ENCODE measurements at regions not wholly inside any gene's neighbourhood (a gene's known extent, or its start where the extent isn't known, plus 50 kb on each side); places are given as distances from the start of the nearest gene placed in this dataset.
"Not testable (repeated sequence)": the region's sequence is repeated elsewhere in the genome, so short reads cannot be mapped to it uniquely, and the experiment has no call there.

DNA sequence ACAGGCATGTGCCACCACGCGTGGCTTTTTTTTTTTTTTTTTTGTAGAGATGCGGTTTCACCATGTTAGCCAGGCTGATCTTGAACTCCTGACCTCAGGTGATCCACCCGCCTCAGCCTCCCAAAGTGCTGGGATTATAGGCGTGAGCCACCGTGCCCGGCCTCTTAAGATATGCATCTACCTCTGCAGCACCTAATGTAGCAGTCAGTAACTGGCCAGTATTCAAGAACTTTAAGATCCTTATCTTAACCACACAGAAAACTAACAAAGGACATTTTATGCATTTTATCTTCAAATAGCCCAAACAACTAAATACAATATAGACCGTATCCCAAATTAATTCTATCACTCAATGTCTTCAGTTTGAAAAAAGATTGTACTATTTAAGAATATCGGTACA, 618.7 kb downstream of the TLE1 start:
- TF ChIP-seq EP300 (IDR thresholded peaks at IDR 0.05; ENCODE audit: low read depth) (no peak), POLR2AphosphoS5 (IDR thresholded peaks at IDR 0.05) (no peak), POLR2A (IDR thresholded peaks at IDR 0.05) (no peak)
- TF ChIP-seq, protein P1, sequence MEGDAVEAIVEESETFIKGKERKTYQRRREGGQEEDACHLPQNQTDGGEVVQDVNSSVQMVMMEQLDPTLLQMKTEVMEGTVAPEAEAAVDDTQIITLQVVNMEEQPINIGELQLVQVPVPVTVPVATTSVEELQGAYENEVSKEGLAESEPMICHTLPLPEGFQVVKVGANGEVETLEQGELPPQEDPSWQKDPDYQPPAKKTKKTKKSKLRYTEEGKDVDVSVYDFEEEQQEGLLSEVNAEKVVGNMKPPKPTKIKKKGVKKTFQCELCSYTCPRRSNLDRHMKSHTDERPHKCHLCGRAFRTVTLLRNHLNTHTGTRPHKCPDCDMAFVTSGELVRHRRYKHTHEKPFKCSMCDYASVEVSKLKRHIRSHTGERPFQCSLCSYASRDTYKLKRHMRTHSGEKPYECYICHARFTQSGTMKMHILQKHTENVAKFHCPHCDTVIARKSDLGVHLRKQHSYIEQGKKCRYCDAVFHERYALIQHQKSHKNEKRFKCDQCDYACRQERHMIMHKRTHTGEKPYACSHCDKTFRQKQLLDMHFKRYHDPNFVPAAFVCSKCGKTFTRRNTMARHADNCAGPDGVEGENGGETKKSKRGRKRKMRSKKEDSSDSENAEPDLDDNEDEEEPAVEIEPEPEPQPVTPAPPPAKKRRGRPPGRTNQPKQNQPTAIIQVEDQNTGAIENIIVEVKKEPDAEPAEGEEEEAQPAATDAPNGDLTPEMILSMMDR (IDR thresholded peaks at IDR 0.05), result no peak
- Histone ChIP-seq H3K36me3 (no peaks in the 10 kb centered on the region), H3K4me3 (no peak overlapping the region), H3K27ac (no peak overlapping the region), H3K4me1 (no peaks in the 10 kb centered on the region), H3K27me3 (no peaks in the 10 kb centered on the region), H3K9me3 (no peaks in the 10 kb centered on the region)
- WGBS, 2 donors (ENCODE audit: low coverage in 1 of 2), result 53 to 74% methylated on average over 7 to 9 of the region's 9 CpGs
- in situ Hi-C loops (cut with MboI; ENCODE audit: low pct_ligation_motif_present in 1 of 4, low pct_unique_long_range_greater_than_20kb in 1 of 4, low sequenced_read_pairs in 3 of 4) (no loop called here), intact Hi-C loops (cut with DNase I; ENCODE audit: low total_unique reads) (no loop called here)
- no peak for DNase-seq

DNA sequence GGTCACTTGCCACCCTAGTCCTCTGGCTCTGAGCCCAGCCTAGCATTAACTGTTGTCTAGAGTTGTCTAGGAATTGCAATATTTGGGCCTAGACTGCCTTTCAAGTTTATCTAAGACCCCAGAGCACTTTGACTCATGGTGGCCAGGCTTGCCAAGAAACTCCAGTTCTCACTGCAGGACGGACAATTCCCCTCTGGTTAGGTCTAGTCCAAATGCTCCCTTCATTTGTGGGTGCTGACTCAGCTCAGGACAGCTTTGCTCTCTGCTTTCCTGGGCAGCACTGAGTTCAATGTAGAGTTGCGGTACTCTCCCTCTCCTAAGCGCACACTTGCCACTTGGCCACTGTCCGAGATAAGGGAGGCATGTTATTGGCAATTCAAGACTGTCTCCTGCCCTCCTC, 619.4 kb downstream of the TLE1 start:
- WGBS, 2 donors (ENCODE audit: low coverage in 1 of 2), result 67 to 77% methylated on average over 3 to 4 of the region's 4 CpGs
- Histone ChIP-seq H3K27ac (no peak overlapping the region), H3K9me3 (no peaks in the 10 kb centered on the region), H3K27me3 (no peaks in the 10 kb centered on the region), H3K4me1 (no peaks in the 10 kb centered on the region), H3K4me3 (no peak overlapping the region), H3K36me3 (no peaks in the 10 kb centered on the region)
- in situ Hi-C loops (cut with MboI; ENCODE audit: low pct_ligation_motif_present in 1 of 4, low pct_unique_long_range_greater_than_20kb in 1 of 4, low sequenced_read_pairs in 3 of 4) (no loop called here), intact Hi-C loops (cut with DNase I; ENCODE audit: low total_unique reads) (no loop called here)
- TF ChIP-seq, protein P1 (IDR thresholded peaks at IDR 0.05), result no peak
- TF ChIP-seq EP300 (IDR thresholded peaks at IDR 0.05; ENCODE audit: low read depth) (no peak), POLR2AphosphoS5 (IDR thresholded peaks at IDR 0.05) (no peak), POLR2A (IDR thresholded peaks at IDR 0.05) (no peak)
- DNase-seq, result no peak

DNA sequence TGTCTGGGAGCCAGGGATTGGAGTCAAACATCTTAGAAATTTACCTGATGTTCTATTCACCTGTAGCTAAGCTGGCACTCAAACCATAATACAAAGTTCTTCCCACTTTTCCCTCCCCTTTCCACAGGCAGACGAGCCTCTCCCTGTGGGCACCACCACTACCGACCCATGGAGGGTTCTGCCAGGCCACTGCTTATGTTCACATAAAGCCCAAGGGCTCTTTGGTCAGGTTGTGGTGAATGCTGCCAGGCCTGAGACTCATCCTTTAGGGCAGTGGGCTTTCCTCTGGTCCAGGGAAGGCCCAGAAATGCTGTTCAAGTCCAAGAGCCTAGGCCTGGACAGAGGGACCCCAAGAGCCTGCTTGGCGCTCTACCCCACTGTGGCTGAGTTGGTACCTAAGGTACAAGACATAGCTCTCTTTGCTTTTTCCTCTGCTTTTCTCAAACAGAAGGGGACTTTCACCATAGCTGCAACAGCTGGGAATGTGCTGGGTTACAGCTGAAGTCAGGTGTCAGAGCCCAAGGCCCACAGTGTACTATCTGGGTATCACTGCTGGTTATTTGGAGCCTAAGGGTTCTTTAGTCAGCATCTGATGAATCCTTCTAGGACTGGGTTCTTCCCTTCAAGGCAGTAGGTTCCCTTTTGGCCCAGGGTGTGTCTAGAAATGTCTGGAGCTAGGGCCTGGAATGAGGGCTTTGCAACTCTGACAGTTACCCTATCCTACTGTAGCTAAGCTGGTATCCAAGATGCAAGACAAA, 620.1 kb downstream of the TLE1 start:
- no peaks in the 10 kb centered on the region for H3K36me3 ChIP-seq
- no peak overlapping the region for H3K4me3 ChIP-seq
- DNase-seq, result no peak
- H3K4me1 ChIP-seq, result no peaks in the 10 kb centered on the region
- 92 to 100% methylated on average over 1 to 3 of the region's 3 CpGs for WGBS, 2 donors (ENCODE audit: low coverage in 1 of 2)
- TF ChIP-seq, protein P1 (IDR thresholded peaks at IDR 0.05), result no peak
- no peak for TF ChIP-seq POLR2A (IDR thresholded peaks at IDR 0.05)
- no peak for TF ChIP-seq POLR2AphosphoS5 (IDR thresholded peaks at IDR 0.05)
- no peak for TF ChIP-seq EP300 (IDR thresholded peaks at IDR 0.05; ENCODE audit: low read depth)
- no peak overlapping the region for H3K27ac ChIP-seq
- in situ Hi-C loops (cut with MboI; ENCODE audit: low pct_ligation_motif_present in 1 of 4, low pct_unique_long_range_greater_than_20kb in 1 of 4, low sequenced_read_pairs in 3 of 4) (no loop called here), intact Hi-C loops (cut with DNase I; ENCODE audit: low total_unique reads) (no loop called here)
- H3K9me3 ChIP-seq, result no peaks in the 10 kb centered on the region
- H3K27me3 ChIP-seq, result no peaks in the 10 kb centered on the region

DNA sequence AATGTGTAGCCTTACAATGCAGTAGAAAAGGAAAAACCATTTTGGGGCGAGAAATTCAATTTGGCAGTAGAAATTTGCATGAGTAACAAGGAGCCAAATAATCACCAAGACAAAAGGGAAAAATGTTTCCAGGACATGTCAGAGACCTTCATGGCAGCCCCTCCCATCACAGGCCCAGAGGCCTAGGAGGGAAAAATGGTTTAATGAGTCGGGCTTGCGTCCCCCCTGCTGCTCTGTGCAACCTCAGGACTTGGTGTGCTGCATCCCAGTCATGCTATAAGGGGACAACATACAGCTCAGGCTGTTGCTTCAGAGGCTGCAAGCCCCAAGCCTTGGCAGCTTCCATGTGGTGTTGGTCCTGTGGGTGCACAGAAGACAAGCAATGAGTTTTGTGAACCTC, 626.4 kb downstream of the TLE1 start:
- H3K27ac ChIP-seq; in situ Hi-C loops (cut with MboI; ENCODE audit: low pct_ligation_motif_present in 1 of 4, low pct_unique_long_range_greater_than_20kb in 1 of 4, low sequenced_read_pairs in 3 of 4); H3K27me3 ChIP-seq; H3K4me1 ChIP-seq; H3K9me3 ChIP-seq; H3K36me3 ChIP-seq; intact Hi-C loops (cut with DNase I; ENCODE audit: low total_unique reads); DNase-seq; H3K4me3 ChIP-seq: not testable (repeated sequence)
- WGBS, 2 donors (ENCODE audit: low coverage in 1 of 2), result 45 to 80% methylated on average over 2 to 3 of the region's 3 CpGs

DNA sequence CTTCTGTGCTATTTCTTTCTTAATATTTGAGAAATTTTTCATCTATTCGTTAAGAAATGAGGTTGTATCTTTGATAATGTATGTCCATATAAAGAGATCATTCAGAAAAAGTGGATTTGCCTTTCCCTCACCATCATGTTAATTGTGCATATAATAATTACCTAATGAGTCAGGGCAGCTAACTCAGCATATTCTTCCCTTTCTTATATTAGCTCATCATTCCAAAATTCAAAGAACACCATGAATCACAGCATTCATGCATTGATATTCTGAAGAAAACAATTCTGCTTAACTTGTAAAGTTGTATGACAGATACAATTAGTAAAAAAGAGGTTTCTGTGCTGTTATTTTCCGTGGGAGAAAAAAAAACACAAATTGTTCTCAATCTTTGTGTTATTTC, 630.6 kb downstream of the TLE1 start:
- no peak overlapping the region for H3K27ac ChIP-seq
- TF ChIP-seq EP300 (IDR thresholded peaks at IDR 0.05; ENCODE audit: low read depth), result no peak
- no peak for TF ChIP-seq POLR2A (IDR thresholded peaks at IDR 0.05)
- TF ChIP-seq, protein P1 (IDR thresholded peaks at IDR 0.05), result no peak
- TF ChIP-seq POLR2AphosphoS5 (IDR thresholded peaks at IDR 0.05), result no peak
- no peaks in the 10 kb centered on the region for H3K27me3 ChIP-seq
- WGBS, 2 donors (ENCODE audit: low coverage in 1 of 2), result 56 to 69% methylated on average over 2 of the region's 2 CpGs
- H3K9me3 ChIP-seq, result peaks cover 0 to 4% of the 10 kb centered on the region in 2 donors
- in situ Hi-C loops (cut with MboI; ENCODE audit: low pct_ligation_motif_present in 1 of 4, low pct_unique_long_range_greater_than_20kb in 1 of 4, low sequenced_read_pairs in 3 of 4) (no loop called here), intact Hi-C loops (cut with DNase I; ENCODE audit: low total_unique reads) (no loop called here)
- no peak for DNase-seq
- no peaks in the 10 kb centered on the region for H3K36me3 ChIP-seq
- H3K4me3 ChIP-seq, result no peak overlapping the region
- no peaks in the 10 kb centered on the region for H3K4me1 ChIP-seq

Data from transverse colon (tissue), 4 donors.